Activated T-helper 17 cell treated with anti-CD3 and anti-CD28 coated beads, Interleukin-2, amount 50 U/mL, for 72 hours (primary cell): ENCODE measurements at regions not wholly inside any gene's neighbourhood (a gene's known extent, or its start where the extent isn't known, plus 50 kb on each side); places are given as distances from the start of the nearest gene placed in this dataset.
"Not testable (repeated sequence)": the region's sequence is repeated elsewhere in the genome, so short reads cannot be mapped to it uniquely, and the experiment has no call there.

Experiments used
- ATAC-seq: fragments of 150-1000 bp; cut with Tn5 transposase; replicated peaks from 2 replicates; pipeline ENCODE4 v1.10.0; 2021; ENCODE audit warnings: mild to moderate bottlenecking, moderate library complexity
- H3K27ac Mint-ChIP-seq: one replicate; pipeline ENCODE4 v1.8.0; 2022; ENCODE audit warnings: mixed read lengths
- H3K27me3 Mint-ChIP-seq: one replicate; pipeline ENCODE4 v1.8.0; 2022; ENCODE audit warnings: mixed read lengths
- H3K36me3 Mint-ChIP-seq: one replicate; pipeline ENCODE4 v1.8.0; 2022; ENCODE audit warnings: low read depth, mild to moderate bottlenecking, mixed read lengths
- H3K4me1 Mint-ChIP-seq: one replicate; pipeline ENCODE4 v1.8.0; 2022; ENCODE audit warnings: mixed read lengths
- H3K4me3 Mint-ChIP-seq: one replicate; pipeline ENCODE4 v1.8.0; 2022; ENCODE audit warnings: mild to moderate bottlenecking, mixed read lengths
- H3K9me3 Mint-ChIP-seq: one replicate; pipeline ENCODE4 v1.8.0; 2022; ENCODE audit warnings: mixed read lengths

DNA sequence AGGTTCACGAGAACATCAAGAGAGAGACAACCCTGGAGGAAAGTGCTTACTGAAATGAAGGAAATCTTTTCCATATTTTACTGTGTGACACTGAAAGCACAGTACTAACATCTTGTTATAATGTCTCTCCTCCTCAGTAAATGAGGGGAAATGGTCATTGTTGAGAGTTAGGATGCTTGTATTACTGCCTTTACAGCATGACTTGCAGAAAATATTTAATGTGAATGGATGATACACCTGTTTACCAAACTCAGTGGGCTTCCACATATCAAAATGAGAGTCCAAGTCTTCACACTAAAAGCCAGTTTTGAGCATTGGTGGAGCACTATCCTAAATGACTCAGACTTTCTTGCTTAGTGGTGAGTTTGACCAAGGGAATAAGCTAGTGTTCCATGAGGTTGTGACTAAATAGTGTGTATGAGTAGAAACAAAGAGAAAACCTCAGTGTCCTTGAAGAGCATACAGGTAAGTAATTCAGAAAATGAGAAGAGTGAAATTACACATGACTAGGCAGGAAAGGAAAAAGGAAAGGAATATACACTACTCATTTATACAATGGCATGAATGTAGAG is 930.7 kb upstream of the CELF4 start:
- no peak overlapping the region for H3K27ac Mint-ChIP-seq
- H3K27me3 Mint-ChIP-seq: no peaks in the 10 kb centered on the region
- no peak overlapping the region for H3K4me3 Mint-ChIP-seq
- H3K4me1 Mint-ChIP-seq: no peaks in the 10 kb centered on the region
- H3K9me3 Mint-ChIP-seq: peaks cover 16% of the 10 kb centered on the region
- H3K36me3 Mint-ChIP-seq: no peaks in the 10 kb centered on the region
- peak; percentile 29 for ATAC-seq

DNA sequence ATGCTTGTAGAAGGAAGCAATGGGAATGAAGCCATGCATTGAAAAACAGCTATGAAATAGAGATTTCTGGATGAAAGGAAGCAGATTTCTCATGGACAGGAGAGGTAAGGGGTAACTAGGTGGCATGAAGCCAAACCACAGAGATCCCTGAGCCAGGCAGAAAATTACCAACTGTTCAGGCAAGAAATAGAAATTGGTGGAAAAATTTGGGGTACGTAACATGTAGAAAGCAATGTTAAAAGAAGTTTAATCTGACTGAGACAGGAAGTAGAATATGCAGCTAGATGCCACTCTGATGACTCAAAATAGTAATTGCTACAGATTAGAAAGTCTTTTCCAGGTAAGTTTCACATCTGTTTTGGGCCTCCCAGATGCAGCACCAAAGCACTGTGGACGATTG is 928.5 kb upstream of the CELF4 start:
- no peak overlapping the region for H3K27ac Mint-ChIP-seq

DNA sequence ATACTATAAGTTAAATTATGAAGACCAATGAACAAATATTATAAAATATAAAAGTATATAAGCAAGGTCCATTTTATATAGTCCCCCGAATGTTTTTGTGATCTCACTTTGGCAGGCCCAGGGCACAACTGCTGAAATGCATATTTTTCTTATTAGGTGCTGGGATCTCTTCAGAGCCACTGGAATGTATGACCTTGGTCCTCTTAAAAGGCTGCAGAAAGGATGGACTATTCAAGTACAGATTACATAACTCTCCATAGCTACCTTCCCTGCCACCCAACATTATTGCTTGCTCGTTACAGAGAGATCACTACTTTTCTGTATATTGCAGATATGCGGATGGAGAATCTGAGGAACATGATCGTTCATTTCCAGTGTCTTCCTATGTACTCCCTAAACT is 925.6 kb upstream of the CELF4 start:
- H3K27ac Mint-ChIP-seq: no peak overlapping the region
- ATAC-seq: no peak
- no peaks in the 10 kb centered on the region for H3K4me1 Mint-ChIP-seq
- H3K36me3 Mint-ChIP-seq: no peaks in the 10 kb centered on the region
- no peaks in the 10 kb centered on the region for H3K9me3 Mint-ChIP-seq
- no peak overlapping the region for H3K4me3 Mint-ChIP-seq
- H3K27me3 Mint-ChIP-seq: no peaks in the 10 kb centered on the region

More for the DNA sequence above, 928.5 kb upstream of the CELF4 start:
- Mint-ChIP-seq H3K4me3 (no peak overlapping the region), H3K4me1 (no peaks in the 10 kb centered on the region), H3K27me3 (no peaks in the 10 kb centered on the region), H3K9me3 (peaks cover 9% of the 10 kb centered on the region), H3K36me3 (no peaks in the 10 kb centered on the region)
- ATAC-seq: no peak

DNA sequence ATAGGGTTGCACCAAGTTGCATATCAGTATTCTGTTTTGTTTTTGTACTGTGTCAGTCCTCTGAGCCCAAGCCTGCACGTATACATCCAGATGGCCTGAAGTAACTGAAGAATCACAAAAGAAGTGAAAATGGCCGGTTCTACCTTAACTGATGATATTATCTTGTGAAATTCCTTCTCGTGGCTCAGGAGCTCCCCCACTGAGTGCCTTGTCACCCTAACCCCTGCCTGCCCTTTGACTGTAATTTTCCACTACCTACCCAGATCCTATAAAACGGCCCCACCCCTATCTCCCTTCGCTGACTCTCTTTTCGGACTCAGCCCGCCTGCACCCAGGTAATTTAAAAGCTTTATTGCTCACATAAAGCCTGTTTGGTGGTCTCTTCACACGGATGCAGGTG is 924.1 kb upstream of the CELF4 start:
- ATAC-seq, H3K27me3 Mint-ChIP-seq, H3K27ac Mint-ChIP-seq, H3K9me3 Mint-ChIP-seq, H3K4me3 Mint-ChIP-seq, H3K36me3 Mint-ChIP-seq, H3K4me1 Mint-ChIP-seq: not testable (repeated sequence)

DNA sequence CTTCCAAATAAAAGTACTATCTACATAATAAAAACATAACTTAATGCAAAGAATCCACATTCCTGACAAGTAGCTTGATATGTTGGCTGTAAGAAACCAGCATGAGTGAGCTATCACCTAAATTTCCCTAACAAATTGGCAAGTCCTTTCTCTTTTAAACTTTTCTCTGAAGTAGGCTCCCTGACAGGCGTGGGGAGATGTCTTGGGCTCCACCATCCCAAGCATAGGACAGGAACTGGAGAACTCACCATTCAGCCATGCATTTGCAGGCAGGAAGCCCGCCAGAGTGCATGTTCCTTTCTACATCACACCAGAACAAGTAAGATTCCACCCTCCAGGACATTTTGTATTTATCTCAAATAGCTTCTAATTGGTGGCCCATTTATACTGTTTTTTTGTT is 921.9 kb upstream of the CELF4 start:
- Mint-ChIP-seq H3K27ac (no peak overlapping the region), H3K27me3 (no peaks in the 10 kb centered on the region), H3K9me3 (peaks cover under 1% of the 10 kb centered on the region), H3K4me3 (no peak overlapping the region), H3K4me1 (no peaks in the 10 kb centered on the region), H3K36me3 (no peaks in the 10 kb centered on the region)
- ATAC-seq: no peak

DNA sequence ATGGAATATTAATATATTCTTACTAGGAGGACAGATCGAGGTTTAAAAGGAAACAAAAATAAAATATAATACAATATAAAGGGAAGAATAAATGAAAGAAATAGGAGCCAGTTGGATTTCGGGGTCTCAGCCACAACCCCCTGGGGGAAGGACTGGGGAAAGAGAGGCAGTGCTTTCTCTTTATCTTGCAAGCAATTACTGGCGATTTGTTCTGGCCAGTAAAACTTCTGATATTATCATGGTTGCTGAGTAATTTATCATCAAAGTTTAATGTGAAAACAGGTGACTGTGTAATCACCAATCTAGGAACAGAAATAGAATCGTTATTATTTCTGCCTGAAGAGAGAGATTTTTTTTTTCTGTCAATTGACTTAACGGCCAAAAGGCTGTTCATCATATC is 917.7 kb upstream of the CELF4 start:
- no peaks in the 10 kb centered on the region for H3K4me1 Mint-ChIP-seq
- H3K4me3 Mint-ChIP-seq: no peak overlapping the region
- no peaks in the 10 kb centered on the region for H3K27me3 Mint-ChIP-seq
- H3K36me3 Mint-ChIP-seq: no peaks in the 10 kb centered on the region
- peaks cover 8% of the 10 kb centered on the region for H3K9me3 Mint-ChIP-seq
- H3K27ac Mint-ChIP-seq: no peak overlapping the region
- ATAC-seq: no peak

DNA sequence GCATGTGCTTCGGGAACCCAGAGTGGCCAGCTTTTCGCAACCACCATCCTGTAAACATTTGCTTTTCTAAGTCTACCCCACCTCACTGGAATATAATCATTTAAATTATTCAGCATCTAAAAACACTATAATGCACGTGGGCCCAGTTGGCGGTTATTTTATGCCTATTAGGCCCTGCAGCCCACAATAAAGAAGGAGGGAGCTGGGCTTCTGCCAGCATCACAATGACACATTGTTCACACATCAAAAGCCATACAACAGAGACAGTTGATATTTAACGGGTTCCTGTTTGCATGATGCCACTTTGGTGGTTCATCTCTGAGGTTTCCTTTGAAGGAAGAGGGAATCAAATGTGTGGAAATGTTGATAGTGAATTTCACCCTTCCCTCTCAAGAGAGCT is 916.0 kb upstream of the CELF4 start:
- no peak for ATAC-seq
- no peak overlapping the region for H3K27ac Mint-ChIP-seq
- no peak overlapping the region for H3K4me3 Mint-ChIP-seq
- no peaks in the 10 kb centered on the region for H3K27me3 Mint-ChIP-seq
- peaks cover 17% of the 10 kb centered on the region for H3K9me3 Mint-ChIP-seq
- no peaks in the 10 kb centered on the region for H3K36me3 Mint-ChIP-seq
- H3K4me1 Mint-ChIP-seq: no peaks in the 10 kb centered on the region

DNA sequence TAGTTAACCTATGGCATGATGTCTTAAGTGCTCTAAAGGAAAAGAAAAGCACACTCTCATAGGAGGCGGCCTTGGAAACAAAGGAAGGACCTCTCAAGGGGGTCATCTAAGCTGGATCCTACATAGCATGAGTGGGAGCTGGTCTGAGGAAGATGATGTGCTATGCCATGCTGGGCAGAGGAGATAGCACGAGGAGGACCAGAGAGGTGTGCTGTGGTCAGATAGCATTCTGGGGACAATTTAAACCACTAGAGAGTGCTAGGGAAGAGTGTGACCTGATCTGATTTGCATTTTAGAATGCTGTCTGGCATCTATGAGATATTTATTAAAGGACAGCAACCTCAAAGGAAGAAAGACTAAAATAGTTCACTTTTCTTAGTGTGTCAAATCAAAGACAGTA is 910.1 kb upstream of the CELF4 start:
- Mint-ChIP-seq H3K36me3 (no peaks in the 10 kb centered on the region), H3K27me3 (no peaks in the 10 kb centered on the region), H3K27ac (no peak overlapping the region)

DNA sequence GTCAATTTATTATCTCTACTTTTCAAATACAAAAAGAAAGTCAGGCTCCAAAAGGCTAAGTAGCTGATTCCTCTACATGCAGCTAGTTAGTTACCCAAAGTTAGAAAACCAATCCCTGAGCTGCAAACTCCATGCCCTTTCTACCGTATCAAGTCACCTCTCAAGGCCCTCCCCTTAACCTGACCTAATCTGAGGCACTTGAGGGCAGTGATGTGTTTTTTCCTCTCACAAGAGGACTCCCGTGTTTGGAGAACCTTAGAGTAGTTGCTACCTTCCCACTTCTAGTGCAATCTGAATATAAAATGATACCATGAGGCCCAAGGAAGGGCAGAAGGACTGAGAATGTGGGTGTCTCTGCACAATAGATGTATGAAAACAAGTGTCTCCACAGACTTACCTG is 907.9 kb upstream of the CELF4 start:
- no peak overlapping the region for H3K27ac Mint-ChIP-seq
- H3K36me3 Mint-ChIP-seq: no peaks in the 10 kb centered on the region
- no peak for ATAC-seq

More for the DNA sequence above, 910.1 kb upstream of the CELF4 start:
- Mint-ChIP-seq H3K4me3 (no peak overlapping the region), H3K9me3 (peaks cover 12% of the 10 kb centered on the region), H3K4me1 (no peaks in the 10 kb centered on the region)
- no peak for ATAC-seq

DNA sequence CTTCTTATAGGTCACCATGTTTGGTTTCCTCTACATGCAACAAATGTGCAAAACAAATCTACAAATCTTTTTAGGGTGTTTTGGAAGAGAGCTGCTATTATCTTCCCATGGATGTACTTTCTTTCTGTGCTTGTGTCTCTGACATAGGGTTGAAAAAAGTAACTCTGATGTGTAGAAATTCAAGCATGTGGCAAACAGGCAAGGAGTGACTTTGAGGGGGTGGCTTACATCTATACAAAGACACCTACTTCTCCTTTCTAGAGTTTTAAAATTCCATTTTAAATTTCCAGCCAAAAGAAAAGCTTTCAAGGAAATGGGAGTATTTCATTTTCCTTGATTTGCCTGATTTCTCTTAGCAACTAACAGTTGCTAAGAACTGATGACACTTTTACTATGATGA is 904.8 kb upstream of the CELF4 start:
- H3K9me3 Mint-ChIP-seq: peaks cover 7% of the 10 kb centered on the region
- H3K4me1 Mint-ChIP-seq: no peaks in the 10 kb centered on the region
- H3K36me3 Mint-ChIP-seq: no peaks in the 10 kb centered on the region
- no peak overlapping the region for H3K27ac Mint-ChIP-seq
- H3K4me3 Mint-ChIP-seq: no peak overlapping the region
- no peaks in the 10 kb centered on the region for H3K27me3 Mint-ChIP-seq
- ATAC-seq: no peak

More for the DNA sequence above, 907.9 kb upstream of the CELF4 start:
- Mint-ChIP-seq H3K27me3 (no peaks in the 10 kb centered on the region), H3K4me1 (no peaks in the 10 kb centered on the region), H3K4me3 (no peak overlapping the region), H3K9me3 (peaks cover 17% of the 10 kb centered on the region)

DNA sequence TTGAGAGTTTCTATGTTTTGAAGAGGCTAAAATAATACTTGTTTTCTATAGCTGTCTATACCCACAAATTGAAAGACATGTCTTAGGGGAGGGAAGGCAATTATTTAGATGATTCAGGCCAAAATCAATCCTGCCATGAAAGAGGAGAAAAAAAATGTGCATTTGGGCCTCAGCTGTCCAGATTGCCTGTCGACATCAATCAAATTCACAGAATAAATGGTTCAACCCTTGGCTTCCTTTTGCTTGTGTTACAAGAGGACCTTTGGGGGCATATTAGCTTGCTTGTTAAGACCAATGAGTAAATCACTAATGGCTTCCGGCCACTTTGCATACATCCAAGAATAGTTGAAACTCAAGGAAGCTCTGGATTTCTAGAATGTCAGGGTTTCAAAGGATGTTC is 900.8 kb upstream of the CELF4 start:
- H3K4me3 Mint-ChIP-seq: no peak overlapping the region
- no peaks in the 10 kb centered on the region for H3K4me1 Mint-ChIP-seq

DNA sequence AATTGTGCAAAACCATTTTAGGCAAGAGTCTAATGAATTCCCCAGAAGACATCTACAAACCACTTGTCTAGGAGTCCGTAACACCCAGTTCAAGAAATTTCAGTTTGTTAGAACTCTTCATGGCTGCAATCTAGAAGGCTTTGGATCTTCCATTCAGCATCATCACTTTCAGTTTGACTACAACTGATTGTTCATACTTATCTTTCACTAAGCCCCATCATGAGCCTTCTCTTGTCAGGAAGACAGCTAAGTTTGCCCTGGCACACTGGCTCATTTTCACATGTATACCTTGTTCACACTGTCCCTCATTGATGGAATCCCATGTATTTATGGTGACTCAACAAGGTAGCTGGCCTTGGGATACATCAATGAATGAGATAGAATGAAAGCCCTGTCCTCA is 898.4 kb upstream of the CELF4 start:
- no peak for ATAC-seq
- Mint-ChIP-seq H3K36me3 (no peaks in the 10 kb centered on the region), H3K4me1 (no peaks in the 10 kb centered on the region), H3K27ac (no peak overlapping the region), H3K9me3 (peaks cover 10% of the 10 kb centered on the region), H3K4me3 (no peak overlapping the region), H3K27me3 (no peaks in the 10 kb centered on the region)

More for the DNA sequence above, 900.8 kb upstream of the CELF4 start:
- ATAC-seq: no peak
- peaks cover 12% of the 10 kb centered on the region for H3K9me3 Mint-ChIP-seq
- H3K27ac Mint-ChIP-seq: no peak overlapping the region
- no peaks in the 10 kb centered on the region for H3K36me3 Mint-ChIP-seq
- no peaks in the 10 kb centered on the region for H3K27me3 Mint-ChIP-seq

DNA sequence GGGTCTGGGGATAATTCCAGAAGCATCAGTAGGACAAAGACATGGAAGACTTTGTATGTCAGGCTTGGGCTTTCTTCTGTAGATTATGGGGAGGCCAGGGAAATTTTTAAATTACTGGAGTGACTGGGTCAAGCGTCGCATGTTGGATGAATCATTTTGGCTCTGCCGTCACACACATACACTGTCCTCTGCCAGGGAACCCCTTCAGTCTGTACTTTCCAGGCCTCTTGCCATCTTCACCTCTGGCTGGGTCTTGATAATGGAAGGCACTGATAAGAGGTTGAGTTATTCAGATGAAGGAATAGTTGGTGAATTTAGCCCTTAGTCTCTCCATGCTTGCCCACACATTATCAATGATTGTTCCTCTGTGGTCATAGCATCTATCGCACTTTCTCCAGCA is 895.1 kb upstream of the CELF4 start:
- H3K27me3 Mint-ChIP-seq: no peaks in the 10 kb centered on the region
- H3K27ac Mint-ChIP-seq: no peak overlapping the region
- no peak for ATAC-seq
- H3K36me3 Mint-ChIP-seq: no peaks in the 10 kb centered on the region
- no peaks in the 10 kb centered on the region for H3K4me1 Mint-ChIP-seq
- H3K9me3 Mint-ChIP-seq: peaks cover 9% of the 10 kb centered on the region
- H3K4me3 Mint-ChIP-seq: no peak overlapping the region

DNA sequence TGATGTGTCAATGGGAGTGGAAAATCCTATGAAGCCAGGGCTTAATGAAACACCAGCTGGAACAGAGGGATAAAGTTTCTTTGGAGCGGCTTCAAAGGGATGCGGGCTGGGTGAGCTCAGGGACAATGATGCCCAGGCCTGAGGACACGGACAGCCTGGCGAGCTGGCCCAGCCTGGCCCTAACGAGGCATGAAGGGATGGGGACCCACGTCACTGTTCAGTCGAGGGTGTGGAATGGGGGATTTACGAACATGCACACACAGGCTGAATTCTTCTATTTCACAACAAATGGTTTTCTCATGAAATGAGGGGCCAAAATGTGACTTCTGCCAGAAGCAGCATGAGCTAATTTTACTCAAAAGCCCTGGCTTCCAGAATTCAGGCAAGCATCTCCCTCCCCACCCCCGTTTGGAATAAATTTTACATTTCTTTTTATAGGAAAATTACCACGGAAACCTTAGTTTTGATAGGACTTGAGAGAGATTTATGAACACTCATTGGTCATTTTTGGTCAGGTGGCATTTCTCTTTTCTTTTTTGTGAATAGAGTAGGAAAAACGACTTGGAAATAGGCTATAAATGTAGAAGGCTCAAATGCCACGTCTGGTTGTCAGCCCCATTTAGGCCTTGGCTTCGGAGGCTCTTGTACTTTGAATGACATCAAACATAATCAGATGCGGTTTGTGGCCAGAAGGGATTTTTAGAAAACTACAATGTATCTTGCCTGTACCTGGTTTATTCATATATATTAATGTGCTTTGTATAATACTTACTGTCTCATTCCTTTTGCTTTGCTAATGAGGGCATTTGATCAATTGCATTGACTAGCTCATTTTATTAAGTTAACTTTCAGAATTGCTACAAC is 893.8 kb upstream of the CELF4 start:
- peaks cover 7% of the 10 kb centered on the region for H3K9me3 Mint-ChIP-seq
- no peak overlapping the region for H3K27ac Mint-ChIP-seq
- no peaks in the 10 kb centered on the region for H3K4me1 Mint-ChIP-seq
- H3K4me3 Mint-ChIP-seq: no peak overlapping the region
- no peak for ATAC-seq
- no peaks in the 10 kb centered on the region for H3K36me3 Mint-ChIP-seq
- no peaks in the 10 kb centered on the region for H3K27me3 Mint-ChIP-seq

DNA sequence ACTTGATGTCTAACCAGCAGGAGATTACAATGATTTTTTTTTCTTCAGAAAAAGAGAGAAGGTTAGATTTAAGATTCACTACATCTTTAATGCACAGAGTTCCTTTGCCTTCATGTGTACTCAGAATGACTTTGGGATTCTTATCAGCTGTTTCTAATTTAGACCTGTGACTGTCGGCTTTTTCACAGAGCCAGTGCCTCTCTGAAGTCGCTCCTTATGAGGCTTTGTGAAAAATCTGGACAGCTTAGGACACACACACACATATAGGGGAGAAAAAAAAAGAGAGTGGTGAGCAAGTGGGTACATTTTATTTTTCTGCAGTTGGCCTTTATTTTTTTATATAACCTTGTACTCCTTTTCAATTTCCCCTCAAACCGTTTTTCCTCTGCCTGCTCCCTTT is 893.1 kb upstream of the CELF4 start:
- Mint-ChIP-seq H3K9me3 (peaks cover 7% of the 10 kb centered on the region), H3K4me3 (no peak overlapping the region), H3K36me3 (no peaks in the 10 kb centered on the region), H3K4me1 (no peaks in the 10 kb centered on the region), H3K27ac (no peak overlapping the region), H3K27me3 (no peaks in the 10 kb centered on the region)
- ATAC-seq: no peak
